CD4-positive, alpha-beta T cell treated with Interleukin-21 for 1 hour (primary cell): ENCODE measurements at regions not wholly inside any gene's neighbourhood (a gene's known extent, or its start where the extent isn't known, plus 50 kb on each side); places are given as distances from the start of the nearest gene placed in this dataset.
"Not testable (repeated sequence)": the region's sequence is repeated elsewhere in the genome, so short reads cannot be mapped to it uniquely, and the experiment has no call there.

ENCODE experiments used
- DNase-seq: peaks from one replicate; pipeline ENCODE4 v3.0.0-alpha.2; 2020

- no peak for DNase-seq
Observed at GRCh38 chr18:8882632-8883408, 177.5 kb downstream of the MTCL1 start.

GRCh38 chr18:8883409-8883668 lies 178.0 kb downstream of the MTCL1 start:
- no peak for DNase-seq

DNA sequence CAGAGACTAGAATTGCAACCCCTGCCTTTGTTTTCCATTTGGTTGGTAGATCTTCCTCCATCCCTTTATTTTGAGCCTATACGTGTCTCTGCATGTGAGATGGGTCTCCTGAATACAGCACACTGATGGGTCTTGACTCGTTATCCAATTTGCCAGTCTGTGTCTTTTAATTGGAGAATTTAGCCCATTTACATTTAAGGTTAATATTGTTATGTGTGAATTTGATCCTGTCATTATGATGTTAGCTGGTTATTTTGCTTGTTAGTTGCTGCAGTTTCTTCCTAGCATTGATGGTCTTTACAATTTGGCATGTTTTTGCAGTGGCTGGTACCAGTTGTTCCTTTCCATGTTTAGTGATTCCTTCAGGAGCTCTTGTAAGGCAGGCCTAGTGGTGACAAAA lies 182.5 kb downstream of the MTCL1 start:
- DNase-seq: not testable (repeated sequence)

DNA sequence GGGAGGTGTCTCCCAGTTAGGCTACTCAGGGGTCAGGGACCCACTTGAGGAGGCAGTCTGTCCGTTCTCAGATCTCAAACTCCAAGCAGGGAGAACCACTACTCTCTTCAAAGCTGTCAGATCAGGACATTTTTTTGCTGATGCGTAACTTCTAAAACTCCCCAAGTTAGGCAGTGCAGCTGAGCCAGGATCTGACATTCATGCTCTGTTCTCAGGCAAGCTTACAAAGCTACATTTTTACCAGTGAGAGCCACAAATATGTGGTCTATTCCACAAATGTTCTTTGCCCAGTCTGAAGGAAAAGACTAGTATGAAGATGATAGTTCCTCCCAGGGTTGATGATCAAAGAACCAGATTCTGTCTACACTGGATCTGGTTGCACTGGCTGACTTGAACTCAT lies 184.1 kb downstream of the MTCL1 start:
- no peak for DNase-seq

DNA sequence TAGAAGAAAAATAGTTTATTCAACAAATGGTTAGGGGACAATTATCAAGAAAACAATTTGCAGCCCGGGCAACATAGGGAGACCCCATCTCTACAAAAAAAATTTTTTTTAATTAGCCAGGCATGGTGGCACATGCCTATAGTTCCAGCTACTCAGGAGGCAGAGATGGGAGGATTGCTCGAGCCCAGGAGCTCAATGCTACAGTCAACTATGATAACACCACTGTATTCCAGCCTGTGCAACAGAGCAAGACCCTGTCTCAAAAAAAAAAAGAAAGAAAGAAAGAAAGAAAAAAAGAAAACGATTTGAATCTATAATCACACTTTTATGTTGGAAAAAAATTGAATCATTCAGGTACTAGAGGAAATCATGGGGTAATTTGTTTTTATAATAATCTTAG lies 185.1 kb downstream of the MTCL1 start:
- DNase-seq: not testable (repeated sequence)

DNA sequence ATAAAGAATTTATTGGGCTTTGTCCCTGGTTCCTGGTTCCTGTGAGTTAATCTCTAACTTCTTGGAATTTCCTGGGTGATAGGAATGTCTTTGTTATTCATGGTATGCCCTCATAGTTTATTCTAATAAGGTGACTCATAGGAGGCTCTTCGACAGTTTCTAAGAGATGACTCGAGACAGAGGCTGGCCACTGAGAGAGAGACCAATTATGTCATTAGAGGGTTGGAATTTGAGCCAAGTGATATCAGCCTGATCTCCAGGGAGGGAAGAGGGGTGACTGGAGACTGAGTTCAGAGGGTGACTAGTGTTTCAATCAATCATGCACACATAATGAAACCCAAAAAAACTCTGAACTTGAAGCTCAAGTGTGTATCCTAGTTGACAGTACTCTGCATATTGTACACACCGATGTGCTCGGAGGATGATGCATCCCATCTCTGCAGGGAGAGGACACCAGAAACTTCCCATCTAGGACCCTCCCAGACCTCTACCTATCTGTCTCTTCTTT lies 185.7 kb downstream of the MTCL1 start:
- DNase-seq: no peak

- no peak for DNase-seq
Observed at GRCh38 chr18:8893221-8893620, 187.9 kb downstream of the MTCL1 start.

GRCh38 chr18:8893628-8894231 lies 188.4 kb downstream of the MTCL1 start:
- DNase-seq: no peak

- DNase-seq: no peak
Observed at GRCh38 chr18:8894823-8895222, 189.5 kb downstream of the MTCL1 start.

GRCh38 chr18:8895341-8895740 lies 190.0 kb downstream of the MTCL1 start:
- DNase-seq: no peak

- no peak for DNase-seq
Observed at GRCh38 chr18:8895987-8896619, 190.7 kb downstream of the MTCL1 start.

DNA sequence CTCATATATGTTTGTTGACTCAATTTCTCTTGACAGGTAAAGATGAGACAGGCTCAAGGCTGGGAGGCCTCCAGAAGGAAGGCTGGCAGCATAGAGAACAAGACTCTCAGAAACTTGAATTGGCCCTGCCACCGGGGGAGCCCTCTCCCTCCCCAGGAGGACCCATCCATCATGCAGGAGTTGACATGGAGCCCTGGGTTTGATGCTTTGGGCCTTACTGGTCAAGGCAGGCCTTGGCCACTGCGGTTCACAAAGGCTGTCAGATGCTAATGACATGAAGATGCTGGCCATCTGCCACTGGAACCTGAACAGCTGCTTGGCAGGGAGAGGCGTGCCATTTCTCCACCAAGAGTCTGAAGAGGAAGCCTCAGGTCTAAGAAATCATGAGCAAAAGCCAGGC lies 193.6 kb downstream of the MTCL1 start:
- no peak for DNase-seq

DNA sequence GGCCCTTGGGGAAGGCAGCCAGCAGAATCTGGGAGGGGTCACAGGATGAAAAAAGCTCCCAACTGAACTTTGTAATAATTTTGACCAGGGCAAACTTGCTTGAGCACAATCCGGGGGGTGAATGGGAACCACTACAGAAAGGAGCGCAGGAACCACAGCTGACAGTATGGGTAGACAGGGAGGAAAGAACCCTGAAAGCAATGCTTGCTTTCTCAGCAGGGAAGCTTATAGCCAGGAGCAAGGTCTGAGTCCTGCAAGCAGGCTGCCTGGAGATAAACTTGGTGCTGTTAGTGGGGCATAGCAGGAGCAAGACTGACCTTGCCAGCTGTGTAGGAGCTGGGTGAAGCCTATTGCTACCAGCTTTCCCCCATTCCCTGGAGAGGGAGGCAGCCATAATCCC lies 195.2 kb downstream of the MTCL1 start:
- DNase-seq: no peak

DNA sequence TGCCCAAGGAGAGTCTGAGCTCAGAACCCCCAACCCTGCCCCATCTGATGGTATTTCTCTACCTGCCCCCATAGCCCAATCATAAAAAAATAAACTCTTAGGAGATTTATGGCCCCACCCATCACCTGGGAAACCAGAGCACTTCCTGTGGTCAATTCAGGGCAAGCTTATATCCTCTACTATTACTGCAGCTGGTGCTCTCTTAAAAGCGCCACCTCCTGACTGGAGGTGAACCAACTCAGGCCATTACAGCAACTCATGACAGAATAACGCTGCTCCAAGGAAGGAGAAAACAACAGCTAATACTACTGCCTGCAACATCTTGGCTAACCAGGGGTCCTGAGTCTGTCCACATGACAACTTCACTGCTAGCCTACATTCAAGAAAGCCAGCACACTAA lies 195.7 kb downstream of the MTCL1 start:
- no peak for DNase-seq

- DNase-seq: no peak
Observed at GRCh38 chr18:8904316-8904715, 198.2 kb upstream of the NDUFV2 start.

DNA sequence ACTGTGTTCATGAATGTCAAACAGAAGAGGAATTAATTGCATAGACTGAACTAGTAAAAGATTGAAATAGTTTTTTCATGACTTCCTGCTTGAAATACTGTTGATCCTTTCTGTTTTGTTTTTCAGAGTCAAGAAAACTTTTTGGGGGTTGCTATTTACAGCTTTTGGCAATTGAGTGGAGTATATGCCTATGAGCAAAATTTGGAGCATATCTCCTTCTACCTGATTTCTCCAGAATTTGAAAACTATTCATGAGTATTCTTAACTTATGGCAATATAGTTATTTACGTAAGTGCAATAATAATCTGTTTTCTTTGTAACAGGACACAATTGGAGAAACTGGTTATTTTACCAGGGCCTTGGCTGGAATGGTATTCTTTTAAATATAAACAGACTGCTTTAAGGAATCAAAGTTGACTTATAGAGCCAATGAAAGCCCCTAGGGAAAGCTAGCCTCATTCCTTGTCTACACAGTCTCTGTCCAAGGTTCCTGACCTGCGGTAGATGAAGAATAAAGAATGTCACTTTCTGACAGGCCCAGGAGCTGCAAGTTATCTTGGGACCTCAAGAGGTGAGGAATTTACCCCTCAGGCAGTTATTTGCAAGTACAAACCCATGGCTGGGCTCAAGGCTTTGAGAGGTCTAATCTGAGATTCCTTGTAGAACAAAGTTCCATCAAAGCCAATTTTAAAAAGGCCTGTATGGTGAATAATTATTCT lies 193.5 kb upstream of the NDUFV2 start:
- DNase-seq: no peak

- no peak for DNase-seq
Observed at GRCh38 chr18:8910186-8910822, 192.2 kb upstream of the NDUFV2 start.

DNA sequence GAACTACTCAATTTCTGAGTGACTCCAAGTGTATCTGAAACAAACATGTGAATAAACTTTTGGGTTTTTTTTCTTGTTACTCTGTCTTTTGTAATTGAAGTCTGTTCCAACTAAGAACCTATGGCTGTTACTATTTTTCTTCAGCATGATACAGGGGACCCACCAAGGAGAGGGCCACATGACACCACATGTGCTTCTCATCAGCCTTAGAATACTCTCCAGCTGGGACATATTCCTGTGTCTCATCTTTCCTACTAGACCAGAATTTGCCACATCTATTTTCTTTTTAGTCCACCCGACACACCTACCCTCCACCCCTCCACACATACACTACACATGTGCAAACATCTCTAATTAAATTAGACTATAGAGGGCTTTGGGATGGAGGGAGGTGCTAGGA lies 191.7 kb upstream of the NDUFV2 start:
- DNase-seq: no peak

DNA sequence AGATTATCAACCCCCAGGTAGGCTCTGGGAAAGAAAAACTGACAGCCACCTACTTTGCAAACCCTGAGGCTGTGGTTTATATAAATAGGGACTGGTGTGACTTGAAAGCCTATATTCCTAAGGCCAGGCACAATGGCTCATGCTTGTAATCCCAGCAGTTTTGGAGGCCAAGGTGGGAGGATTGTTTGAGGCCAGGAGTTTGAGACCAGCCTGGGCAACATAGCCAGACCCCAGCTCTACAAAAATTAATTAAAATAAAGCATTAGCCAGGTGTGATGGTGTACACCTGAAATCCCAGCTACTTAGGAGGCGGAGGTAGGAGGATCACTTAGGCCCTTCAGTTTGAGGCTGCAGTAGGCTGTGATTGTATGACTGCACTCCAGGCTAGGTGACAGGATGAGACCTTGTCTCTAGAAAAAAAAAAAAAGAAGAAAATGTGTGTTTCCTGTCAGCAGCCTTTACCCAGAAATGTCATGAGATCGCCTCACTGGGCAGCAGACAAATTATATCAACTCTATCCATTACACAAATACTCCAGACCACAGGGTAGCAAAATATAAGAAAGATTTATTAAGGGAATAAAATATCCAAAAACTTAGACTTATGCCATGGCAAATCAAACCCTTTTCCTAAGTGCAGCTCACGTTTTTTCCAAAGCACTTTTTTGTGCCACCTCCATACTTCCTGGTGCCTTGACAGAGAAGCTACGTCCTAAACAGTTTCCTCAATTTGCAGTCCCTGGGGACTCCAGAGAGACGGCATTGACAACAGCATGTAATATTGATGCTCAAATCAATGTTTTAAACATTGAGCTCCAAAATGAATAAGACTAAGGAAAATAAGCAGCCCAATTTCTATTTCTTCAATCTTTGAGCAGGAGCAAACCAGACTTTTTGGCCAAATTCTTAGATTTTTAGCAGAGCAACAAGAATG lies 190.8 kb upstream of the NDUFV2 start:
- no peak for DNase-seq

DNA sequence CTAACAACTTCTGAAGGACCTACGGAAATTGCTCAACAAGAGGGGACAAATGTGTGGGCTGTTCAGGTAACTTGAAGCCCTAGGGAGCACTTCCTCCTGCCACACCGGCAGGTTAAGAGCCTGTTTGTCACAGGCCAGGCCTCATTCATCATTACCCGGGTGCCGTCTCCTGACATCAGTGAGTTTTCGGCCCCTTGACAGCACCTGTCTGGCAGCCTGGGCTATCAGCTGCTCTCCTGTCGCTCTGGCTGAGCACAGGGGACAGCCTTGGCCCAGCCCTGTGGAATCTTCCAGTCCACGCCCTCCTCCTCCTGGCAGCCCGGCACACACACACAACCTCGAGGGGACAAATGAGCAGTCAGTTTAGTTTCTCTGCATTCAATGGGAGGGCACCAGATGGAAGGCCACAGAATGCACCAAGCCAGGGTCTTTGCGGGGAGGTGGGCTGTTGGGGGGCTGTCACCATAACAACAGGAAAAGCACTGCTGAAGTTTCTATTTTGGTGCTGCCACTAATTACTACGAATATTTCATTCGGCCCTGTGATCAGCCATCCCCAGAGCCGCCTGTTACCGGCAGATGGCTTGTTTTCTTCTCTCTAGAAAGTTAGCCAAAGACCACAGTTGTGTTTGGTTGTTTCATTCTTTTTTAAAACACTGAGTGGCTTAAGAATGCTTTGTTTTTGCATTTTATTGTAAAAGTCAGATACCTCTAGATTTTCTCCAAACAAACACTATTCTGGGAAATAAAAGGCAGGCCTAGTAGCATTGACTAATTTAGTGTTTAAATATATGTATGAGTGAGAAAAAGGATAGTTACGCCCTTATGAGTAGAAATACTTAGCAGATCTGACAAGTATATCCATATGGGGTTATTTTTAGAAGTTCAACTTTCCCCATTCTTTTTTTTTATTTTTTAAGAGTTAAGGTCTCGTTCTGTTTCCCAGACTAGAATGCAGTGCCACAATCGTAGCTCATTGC lies 189.9 kb upstream of the NDUFV2 start:
- no peak for DNase-seq
